NCI-H2107 (cell line): ENCODE measurements at regions not wholly inside any gene's neighbourhood (a gene's known extent, or its start where the extent isn't known, plus 50 kb on each side); places are given as distances from the start of the nearest gene placed in this dataset.
"Not testable (repeated sequence)": the region's sequence is repeated elsewhere in the genome, so short reads cannot be mapped to it uniquely, and the experiment has no call there.

ENCODE experiments used
- DNase-seq: peaks from one replicate; lab custom pipeline; 2025; lab: John Stamatoyannopoulos, UW

GRCh38 chr6:4371207-4371921 is 236.0 kb upstream of the ECI2 start:
- no peak for DNase-seq

GRCh38 chr6:4370066-4370465 is 234.7 kb upstream of the ECI2 start:
- no peak for DNase-seq

GRCh38 chr6:4369616-4370015 is 234.2 kb upstream of the ECI2 start:
- no peak for DNase-seq

- no peak for DNase-seq
Observed at GRCh38 chr6:4368649-4369048, 233.3 kb upstream of the ECI2 start.

GRCh38 chr6:4367643-4368042 is 232.3 kb upstream of the ECI2 start:
- no peak for DNase-seq

GRCh38 chr6:4366635-4367395 is 231.4 kb upstream of the ECI2 start:
- no peak for DNase-seq

- no peak for DNase-seq
Observed at GRCh38 chr6:4365686-4366085, 230.3 kb upstream of the ECI2 start.

GRCh38 chr6:4364711-4365110 is 229.3 kb upstream of the ECI2 start:
- no peak for DNase-seq

- DNase-seq: no peak
Observed at GRCh38 chr6:4364172-4364571, 228.8 kb upstream of the ECI2 start.

GRCh38 chr6:4363656-4364055 is 228.3 kb upstream of the ECI2 start:
- no peak for DNase-seq

GRCh38 chr6:4362326-4362725 is 227.0 kb upstream of the ECI2 start:
- DNase-seq: no peak

GRCh38 chr6:4360920-4361319 is 225.5 kb upstream of the ECI2 start:
- no peak for DNase-seq

- no peak for DNase-seq
Observed at GRCh38 chr6:4359108-4359730, 223.8 kb upstream of the ECI2 start.

GRCh38 chr6:4358414-4359107 is 223.2 kb upstream of the ECI2 start:
- DNase-seq: peak; percentile 52

GRCh38 chr6:4357660-4358152 is 222.3 kb upstream of the ECI2 start:
- DNase-seq: not testable (repeated sequence)

- no peak for DNase-seq
Observed at GRCh38 chr6:4356899-4357659, 221.7 kb upstream of the ECI2 start.

GRCh38 chr6:4355241-4355640 is 219.9 kb upstream of the ECI2 start:
- no peak for DNase-seq

- no peak for DNase-seq
Observed at GRCh38 chr6:4354181-4354580, 218.8 kb upstream of the ECI2 start.

- DNase-seq: no peak
Observed at GRCh38 chr6:4352731-4353130, 217.4 kb upstream of the ECI2 start.

GRCh38 chr6:4352322-4352669 is 216.9 kb upstream of the ECI2 start:
- no peak for DNase-seq

- no peak for DNase-seq
Observed at GRCh38 chr6:4351520-4352321, 216.3 kb upstream of the ECI2 start.
